GM19395 (cell line): ENCODE measurements at regions not wholly inside any gene's neighbourhood (a gene's known extent, or its start where the extent isn't known, plus 50 kb on each side); places are given as distances from the start of the nearest gene placed in this dataset.
"Not testable (repeated sequence)": the region's sequence is repeated elsewhere in the genome, so short reads cannot be mapped to it uniquely, and the experiment has no call there.

Source experiments
- ATAC-seq: cut with Tn5 transposase; IDR thresholded peaks from one replicate; pipeline ENCODE4 v1.9.1; 2021; ENCODE audit warnings: mild to moderate bottlenecking, moderate library complexity; ENCODE audit not compliant: unreplicated experiment

DNA sequence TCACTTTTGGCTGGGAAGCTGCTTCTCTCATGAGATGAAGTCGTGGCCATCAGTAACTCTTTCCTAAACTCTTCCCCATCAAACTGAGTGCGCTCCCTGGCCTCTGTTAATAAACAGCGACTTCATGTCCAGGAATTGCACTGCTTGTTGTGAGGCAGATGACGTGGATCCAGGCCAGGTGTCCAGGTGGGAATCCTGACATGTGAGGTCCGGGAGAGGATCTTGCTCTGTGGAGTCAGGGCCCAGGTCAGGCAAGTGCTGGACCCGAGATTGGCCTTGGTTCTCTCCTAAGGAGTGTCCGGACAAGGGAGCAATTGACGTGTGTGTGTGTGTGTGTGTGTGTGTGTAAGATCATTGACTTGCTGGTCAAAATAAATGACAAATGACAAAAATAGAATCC, 362.7 kb downstream of the GLRX3 start:
- no peak for ATAC-seq

GRCh38 chr10:130499541-130499940, 363.4 kb downstream of the GLRX3 start:
- no peak for ATAC-seq

DNA sequence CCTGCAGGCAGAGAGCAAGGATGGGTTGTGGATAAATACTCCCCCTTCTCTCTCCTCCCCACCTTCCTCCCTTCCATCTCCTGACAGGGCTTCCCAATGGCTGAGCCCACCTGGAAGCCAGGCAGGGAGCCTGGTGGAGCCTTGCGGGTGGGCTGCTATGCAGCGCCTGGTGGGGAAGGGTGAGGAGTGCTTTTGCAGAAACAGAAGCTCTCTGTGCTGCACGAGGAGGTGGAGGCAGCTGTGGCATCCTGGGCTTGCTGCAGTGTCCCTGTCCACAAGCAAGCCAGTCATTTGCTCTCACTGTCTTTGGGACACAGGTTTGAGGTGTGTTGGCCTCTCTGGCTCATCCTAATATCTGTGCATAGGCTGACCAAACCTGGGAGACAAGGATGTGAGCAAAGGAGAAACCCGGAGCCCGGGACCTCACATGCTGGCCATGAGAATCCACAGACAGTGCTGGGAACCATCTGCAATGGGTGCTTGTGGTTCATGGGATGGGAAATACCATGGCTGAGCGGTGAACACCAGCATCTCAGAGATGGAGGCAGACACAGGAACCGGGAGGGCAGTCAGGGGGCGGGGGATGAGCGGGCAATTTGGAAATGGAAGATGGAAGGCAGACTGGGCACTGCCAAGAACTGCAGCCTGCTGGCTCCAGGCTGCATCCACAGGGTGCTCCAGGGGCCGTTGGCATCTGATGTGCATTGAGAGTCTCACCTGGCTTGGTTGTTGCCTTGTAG, 364.2 kb downstream of the GLRX3 start:
- no peak for ATAC-seq

DNA sequence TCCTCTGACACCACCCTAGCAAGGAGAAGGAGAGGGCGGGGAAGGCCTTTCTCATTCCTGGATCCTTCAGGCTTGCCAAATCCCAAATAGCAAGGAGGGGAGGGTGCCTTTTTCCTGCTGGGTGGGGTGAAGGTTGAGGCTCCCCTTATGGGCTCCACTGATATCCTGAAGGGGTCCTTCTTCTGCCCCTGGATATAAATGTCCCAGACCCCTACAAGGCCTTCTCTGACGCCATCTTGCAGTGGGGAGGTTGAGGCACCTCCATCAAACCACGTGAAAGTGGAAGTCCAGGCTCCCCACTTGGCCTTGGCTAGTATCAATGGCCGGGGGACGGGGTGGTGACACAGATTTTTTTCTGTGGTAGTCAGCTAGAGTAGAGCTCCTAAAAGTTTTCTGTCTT, 371.3 kb downstream of the GLRX3 start:
- no peak for ATAC-seq

- ATAC-seq, result no peak
Observed at GRCh38 chr10:130509881-130510689, 373.9 kb downstream of the GLRX3 start.

DNA sequence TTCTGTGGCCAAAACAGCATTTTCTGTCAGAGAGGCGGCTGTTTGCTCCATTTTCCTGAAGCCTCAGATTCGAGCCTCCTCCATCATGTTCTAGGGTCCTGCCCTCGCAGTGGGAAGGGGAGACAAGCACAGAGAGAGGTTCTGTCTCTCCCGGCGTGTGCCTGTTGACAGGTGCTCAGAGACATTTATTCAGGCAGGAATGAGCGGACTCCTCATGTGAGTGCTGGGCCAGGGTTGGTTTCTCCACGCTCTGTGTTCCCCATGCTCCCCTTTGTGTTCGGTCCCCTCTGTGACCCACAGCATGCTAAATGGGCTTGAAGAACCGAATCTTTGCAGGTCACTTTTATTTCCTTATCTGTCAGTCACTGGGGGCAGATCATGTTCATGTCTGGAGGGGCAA, 374.6 kb downstream of the GLRX3 start:
- ATAC-seq, result no peak

- ATAC-seq, result no peak
Observed at GRCh38 chr10:130511766-130512165, 375.6 kb downstream of the GLRX3 start.

- no peak for ATAC-seq
Observed at GRCh38 chr10:130512936-130513335, 376.7 kb downstream of the GLRX3 start.

DNA sequence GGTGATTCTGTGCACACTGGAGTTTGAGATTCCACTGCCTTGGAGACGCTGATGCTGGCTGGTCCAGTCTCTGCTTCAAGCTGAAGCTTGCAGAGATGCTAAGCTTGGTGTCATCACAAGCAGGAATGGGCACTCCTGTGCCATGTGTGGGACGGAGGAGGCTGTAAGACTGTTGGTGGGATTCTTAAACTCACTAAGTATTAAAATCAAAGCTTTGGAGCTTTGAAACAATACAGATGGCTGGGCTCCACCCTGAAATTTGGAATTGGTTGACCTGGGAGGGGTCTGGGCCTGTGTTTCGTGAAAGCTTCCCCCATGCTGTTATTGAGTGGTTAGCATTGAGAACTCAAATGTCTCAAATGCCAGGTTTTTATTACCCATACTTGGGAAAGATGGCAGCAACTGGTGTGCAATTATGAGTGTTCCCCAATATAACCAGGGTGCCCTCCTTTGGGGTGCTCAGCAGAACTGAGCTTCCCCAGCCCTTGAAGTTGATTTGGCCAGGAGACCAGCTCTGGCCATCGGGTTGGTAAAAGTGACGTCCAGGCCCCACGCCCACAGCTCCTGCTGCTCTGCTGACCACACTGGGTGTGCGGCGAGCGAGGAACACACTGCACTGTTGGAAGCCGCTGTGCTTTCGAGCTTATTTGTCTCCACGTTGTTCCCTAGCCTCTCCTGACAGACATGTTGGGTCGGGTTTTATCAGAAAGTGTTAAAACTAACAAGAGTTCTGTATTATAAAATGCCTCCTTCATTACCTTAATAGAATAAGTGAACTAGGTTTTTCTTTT, 377.7 kb downstream of the GLRX3 start:
- ATAC-seq, result no peak

- no peak for ATAC-seq
Observed at GRCh38 chr10:130515670-130516069, 379.5 kb downstream of the GLRX3 start.

- no peak for ATAC-seq
Observed at GRCh38 chr10:130516141-130516735, 380.0 kb downstream of the GLRX3 start.

GRCh38 chr10:130518921-130519320, 382.7 kb downstream of the GLRX3 start:
- not testable (repeated sequence) for ATAC-seq

DNA sequence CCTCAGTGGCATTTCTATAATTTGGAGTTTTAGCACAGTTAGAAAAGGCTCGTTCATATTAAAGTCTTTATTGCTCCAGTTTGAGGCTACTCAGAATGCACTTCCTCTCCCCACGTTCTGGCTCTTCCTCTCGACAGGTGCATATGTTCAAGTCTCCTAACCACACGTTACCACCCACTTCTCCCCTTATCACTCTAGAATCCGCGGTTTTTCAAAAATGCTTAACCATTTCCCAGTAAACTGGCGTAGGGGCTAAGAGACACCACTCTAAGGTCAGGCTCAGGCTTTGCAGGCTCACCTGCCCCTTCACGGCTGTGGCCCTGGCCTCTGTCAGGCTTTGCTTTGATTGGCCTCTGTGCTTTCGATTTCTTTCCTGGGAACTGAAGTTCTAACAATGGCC, 383.6 kb downstream of the GLRX3 start:
- no peak for ATAC-seq

DNA sequence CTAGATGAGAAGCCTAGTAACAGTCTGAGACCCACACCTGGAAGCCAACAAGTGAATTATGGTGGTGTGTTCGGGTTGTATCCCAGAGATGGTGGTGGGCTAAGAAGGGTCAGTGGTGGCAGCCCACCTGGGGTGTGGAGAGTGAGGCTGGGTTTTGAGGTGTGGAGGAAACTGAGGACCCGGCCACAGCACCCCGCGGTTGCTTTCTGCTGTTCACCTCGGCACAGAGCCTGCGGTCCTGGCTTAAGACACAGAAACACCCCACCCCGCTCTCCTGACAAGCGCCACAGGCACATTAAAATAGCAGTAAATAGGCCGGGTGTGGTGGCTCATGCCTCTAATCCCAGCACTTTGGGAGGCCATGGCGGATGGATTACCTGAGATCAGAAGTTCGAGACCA, 395.1 kb downstream of the GLRX3 start:
- no peak for ATAC-seq

- ATAC-seq, result no peak
Observed at GRCh38 chr10:130541090-130541489, 404.9 kb downstream of the GLRX3 start.

GRCh38 chr10:130542761-130543160, 406.6 kb downstream of the GLRX3 start:
- no peak for ATAC-seq

GRCh38 chr10:130543794-130544193, 407.6 kb downstream of the GLRX3 start:
- ATAC-seq, result no peak

GRCh38 chr10:130545122-130545521, 408.9 kb downstream of the GLRX3 start:
- no peak for ATAC-seq

DNA sequence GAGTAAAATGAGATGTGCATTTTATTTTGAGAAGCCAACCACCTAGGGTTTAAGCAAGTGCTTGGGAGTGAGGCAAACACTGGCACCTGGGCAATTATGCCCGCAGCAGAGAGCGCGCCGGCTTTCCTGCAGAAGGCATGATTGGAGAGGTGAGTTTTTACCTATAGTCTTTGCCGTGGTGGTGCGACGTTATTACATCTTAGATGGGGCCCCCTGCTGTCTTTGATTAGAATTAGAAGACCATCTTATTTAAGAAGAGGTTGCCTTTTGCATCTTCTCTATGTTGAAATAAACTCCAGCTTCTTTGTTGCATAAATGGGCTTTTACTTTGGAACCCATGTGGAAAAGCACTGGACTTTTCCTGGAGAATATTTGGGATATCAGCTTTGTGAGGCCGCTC, 409.5 kb downstream of the GLRX3 start:
- ATAC-seq, result no peak

DNA sequence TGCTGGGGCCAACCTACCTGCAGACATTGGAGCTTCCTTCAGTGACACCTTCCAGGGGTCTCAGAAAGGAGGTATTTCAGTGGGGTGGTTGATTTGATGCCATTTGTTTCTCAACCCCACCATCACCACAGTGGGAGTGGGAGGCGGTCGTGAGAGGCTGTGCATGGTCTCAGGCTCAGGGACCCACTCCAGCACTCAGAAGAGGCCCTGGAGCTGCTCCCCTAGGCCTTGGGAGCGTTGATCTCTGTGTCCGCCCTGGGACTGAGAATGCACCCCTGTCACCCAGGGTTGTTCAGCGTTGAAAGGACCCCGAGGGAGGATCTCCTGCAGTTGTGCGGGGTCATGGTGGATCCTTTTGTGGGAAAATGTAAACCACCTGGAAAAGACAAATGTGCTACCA, 410.6 kb downstream of the GLRX3 start:
- ATAC-seq, result no peak

DNA sequence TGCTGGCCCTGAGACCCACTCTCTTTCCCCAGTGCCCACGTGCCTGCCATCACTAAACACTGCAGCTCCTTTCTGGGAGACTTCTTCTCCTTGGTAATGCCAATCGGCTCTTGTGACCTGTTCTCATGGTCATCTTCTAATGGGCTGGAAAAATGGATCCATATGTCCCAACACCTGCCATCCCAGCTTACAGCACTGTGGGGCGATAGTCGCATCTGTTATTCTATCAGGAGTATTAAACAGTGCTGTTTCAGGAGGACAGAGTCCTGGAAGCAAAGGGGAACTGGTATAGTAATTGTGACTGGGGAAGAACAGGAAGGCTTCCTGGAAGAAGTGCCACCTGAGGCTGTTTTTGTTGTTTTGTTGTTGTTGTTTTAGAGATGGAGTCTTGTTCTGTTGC, 411.2 kb downstream of the GLRX3 start:
- no peak for ATAC-seq
